HG02840 (cell line): ENCODE measurements at regions not wholly inside any gene's neighbourhood (a gene's known extent, or its start where the extent isn't known, plus 50 kb on each side); places are given as distances from the start of the nearest gene placed in this dataset.
"Not testable (repeated sequence)": the region's sequence is repeated elsewhere in the genome, so short reads cannot be mapped to it uniquely, and the experiment has no call there.

Experiments
- ATAC-seq: cut with Tn5 transposase; IDR thresholded peaks from one replicate; pipeline ENCODE4 v1.9.1; 2021; ENCODE audit warnings: mild to moderate bottlenecking, moderate library complexity, moderate number of reproducible peaks; ENCODE audit not compliant: unreplicated experiment, low FRiP score

DNA sequence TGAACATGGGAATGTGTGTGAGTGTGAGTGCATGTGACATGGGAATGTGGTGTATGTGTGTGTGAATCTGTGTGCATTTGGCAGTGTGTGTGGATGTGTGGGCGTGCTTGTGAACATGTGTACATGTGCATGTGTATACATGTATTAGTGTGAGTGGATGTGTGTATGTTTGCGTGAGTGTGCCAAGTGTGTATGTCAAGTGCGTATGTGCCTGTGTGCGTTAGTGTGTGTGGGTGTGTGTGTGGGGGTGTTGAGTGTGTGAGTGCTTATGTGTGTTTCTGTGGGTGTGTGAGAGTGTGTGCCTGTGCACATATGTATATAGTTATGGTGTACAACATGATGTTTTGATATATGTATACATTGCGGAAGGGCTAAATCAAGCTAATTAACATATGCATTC, 244.3 kb downstream of the GADD45G start:
- no peak for ATAC-seq

DNA sequence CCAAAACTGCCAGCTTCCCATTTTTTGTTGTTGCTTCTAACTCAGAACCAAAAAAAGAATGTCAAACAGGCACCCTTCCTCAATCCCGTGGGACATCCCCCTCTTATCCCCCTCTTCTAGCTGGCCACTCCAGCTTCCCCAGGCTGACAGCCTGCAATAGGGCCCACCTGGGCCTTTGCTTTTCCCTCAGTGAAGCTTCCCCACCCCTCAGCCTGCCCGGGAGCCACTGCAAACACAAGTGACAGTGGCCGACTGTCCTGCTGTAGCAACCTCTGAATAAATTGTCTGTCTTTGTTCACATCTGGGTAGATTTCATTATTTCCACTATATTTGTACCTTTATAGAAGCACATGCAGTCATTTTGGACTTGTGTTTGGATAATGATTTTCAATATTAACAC, 245.3 kb downstream of the GADD45G start:
- no peak for ATAC-seq

DNA sequence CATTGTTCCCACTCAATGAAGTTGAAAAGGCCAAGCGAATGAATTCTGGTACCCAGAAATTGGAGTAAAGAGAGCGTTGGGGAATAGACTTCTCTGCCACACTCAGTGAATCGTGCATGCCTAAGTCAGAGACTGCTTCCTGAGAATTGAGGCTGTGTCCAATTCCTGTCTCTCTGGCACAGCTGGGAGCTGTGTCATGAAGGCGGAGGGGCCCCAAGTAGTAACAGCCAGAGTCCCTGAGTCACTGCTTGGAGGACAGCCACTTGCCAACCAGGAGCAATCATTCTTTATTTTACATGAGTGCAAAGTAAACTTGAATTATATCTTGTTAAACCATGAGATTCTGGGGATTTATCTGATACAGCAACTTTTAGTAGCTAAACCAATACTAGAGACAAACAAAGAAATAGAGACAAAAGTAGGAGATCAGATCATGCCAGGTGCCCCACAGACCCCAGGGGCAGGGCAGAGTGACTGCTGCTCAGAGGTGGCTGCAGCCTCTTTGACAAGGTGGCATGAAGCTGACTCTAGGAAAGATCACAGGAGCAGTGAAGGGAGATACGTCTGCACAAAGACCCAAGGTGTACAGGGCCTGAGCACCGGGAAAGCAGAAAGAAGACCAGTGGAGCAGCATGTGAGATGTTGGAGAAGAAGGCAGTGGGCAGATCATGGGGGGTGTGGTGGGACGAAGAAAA, 246.0 kb downstream of the GADD45G start:
- no peak for ATAC-seq

DNA sequence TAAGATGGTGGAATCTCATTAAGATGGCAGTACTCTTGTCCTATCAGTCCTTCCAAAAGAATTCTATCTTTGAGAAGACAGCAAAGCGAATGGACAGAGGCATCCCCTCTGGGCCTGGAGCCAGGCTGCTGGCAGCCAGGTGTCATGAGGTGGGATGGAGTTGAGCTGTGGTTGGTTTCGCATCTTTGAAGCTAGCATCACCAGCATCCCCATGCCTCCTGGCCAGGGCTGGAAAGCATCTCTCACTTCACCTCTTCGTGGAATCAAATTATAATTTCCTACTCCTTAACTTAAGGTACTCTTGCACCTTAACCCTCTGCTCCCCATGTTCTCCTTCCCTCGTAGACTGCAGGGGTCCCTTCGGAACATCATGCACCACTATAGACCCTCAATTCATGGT, 248.3 kb downstream of the GADD45G start:
- no peak for ATAC-seq

DNA sequence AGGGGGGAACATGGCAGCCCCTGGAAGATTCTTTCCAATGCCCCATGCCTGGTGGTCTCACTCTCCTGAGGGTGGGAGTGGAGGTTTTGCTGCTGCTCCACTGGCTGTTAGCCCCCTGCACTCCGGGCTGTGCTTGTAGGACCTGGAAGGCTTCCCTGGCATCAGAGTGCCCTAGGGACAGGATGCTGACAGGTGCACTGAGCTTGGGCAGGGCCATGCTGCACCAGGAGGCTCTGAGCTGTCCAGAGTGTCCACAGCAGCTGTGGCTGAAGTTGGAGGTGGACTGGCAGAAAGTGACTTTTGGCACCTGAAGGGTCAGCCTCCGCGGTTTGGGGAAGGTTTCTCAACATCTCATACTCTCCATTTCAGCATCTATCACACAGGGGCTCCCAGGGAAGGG, 249.1 kb downstream of the GADD45G start:
- no peak for ATAC-seq

DNA sequence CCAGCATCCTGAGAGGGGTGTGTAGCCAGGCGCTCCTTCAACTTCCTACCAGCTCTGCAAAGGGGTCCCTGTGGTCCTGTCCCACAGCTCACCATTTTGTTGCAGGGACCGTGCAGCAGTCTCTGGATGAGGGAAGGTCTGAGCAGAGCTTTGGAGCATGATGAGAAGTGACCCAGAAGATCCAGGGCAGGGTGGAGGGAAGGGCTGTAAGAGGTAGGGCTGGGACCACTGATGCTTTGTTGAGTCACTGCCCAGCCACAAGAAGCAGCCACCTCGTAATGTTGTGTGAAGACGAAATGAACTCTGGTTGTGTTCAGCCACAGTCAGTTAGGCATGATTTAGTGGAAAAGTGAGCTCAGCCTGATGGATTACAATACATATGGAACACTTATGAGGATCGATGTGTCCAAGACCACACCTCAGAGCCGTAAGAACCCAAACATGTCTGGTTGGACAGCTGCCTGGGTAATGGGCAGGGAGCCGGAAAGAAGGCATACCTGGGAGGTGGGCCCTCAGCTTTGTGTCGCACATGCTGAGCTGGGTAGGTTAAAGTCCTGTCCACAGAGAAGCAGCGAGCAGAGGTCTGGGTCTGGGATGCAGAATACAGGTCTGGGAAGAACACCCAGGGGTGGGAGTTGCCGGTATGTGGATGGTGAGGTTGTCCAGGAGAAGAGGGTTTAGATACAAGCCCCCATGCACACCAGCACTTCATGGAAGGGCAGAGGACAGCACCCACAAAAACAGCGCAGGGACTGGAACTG, 250.1 kb downstream of the GADD45G start:
- ATAC-seq, result no peak

DNA sequence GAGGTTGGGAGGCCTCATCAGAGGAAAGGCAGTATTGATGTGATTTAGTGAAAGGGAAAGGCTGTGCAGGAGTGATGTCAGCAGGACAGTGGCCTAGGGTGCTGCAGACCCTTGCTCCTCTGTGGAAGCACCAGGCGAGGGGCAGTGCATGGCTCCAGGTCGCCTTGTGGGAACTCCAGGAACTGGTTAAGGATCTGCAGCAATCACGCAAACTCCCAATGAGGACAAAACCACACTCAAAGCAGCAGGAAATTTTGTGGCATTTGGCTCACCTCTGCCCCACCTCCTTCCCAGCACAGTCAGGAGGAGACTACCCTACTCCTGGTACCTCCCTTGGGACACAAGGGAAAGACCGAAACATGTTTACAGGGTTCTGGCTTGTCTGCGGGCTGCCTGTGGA, 251.5 kb downstream of the GADD45G start:
- ATAC-seq, result not testable (repeated sequence)

DNA sequence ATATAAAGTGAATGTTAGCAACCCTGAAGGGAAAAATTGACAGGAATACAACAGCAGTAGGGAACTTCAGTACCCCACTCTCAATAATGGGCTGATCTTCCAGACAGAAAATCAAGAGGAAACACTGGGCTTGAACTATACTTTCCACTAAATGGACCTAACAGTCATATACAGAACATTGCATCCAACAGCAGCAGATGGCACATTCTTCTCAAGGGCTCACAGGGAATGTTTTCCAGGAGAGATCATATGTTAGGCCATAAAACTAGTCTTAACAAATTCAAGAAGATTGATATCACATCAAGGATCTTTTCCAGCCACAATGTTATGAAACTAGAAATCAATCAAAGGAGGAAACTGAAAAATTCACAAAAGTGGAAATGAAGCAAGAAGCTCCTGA, 252.1 kb downstream of the GADD45G start:
- ATAC-seq, result not testable (repeated sequence)

DNA sequence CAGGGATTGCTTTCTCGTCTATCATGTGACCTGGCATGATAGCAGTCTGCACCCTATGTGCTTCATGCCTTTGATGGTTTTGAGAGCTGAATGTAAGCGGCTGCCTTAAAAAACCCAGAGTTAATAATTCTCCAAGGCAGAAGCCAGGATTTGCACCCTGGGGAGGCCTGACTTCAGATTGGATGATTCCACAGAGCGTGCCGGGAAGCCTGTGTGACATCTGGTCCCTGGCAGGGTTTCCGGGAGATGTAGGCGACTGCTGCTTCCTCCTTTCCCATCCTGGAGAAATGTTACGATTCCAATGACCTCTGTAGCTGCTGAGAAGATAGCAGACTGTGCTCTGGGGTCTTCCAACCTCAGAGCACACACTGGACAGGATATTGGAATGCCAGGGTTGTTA, 255.0 kb downstream of the GADD45G start:
- ATAC-seq, result not testable (repeated sequence)

DNA sequence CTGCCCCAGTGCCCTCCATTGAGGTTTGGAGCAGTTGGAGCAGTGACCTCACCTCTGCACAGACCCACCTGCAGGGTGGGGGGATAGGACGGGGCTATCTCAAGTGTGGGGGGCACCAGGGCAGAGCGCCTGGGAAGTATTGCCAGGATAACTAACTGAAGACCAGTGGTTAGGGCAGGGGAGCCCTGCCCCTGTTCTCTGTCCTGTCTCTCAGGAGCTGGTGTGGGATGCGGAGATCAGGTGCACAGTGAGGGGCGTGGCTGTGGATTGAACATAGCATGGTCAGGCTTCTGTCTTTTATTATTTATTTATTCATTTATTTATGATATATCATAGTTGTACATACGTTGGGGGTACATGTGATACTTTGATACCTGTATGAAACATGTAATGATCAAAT, 256.6 kb downstream of the GADD45G start:
- not testable (repeated sequence) for ATAC-seq

DNA sequence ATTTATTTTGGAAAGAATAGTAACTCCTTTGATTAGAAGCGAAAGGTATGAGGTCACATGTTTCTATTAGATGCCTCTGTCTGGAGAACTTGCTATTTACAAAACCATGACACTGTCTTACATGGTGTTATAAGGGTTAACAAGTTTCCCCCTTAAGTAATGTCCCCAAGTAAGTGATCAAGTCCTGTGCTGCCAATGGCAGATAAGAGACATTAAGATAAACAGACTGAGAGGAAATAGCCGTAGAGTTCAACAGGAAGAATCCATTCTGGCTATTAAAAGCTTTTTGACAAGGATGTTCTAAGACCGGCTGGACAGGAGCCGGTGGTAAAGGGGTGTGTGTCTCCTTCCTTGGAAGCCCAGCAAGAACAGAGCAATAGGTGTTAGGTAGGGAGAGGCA, 257.5 kb downstream of the GADD45G start:
- ATAC-seq, result no peak

DNA sequence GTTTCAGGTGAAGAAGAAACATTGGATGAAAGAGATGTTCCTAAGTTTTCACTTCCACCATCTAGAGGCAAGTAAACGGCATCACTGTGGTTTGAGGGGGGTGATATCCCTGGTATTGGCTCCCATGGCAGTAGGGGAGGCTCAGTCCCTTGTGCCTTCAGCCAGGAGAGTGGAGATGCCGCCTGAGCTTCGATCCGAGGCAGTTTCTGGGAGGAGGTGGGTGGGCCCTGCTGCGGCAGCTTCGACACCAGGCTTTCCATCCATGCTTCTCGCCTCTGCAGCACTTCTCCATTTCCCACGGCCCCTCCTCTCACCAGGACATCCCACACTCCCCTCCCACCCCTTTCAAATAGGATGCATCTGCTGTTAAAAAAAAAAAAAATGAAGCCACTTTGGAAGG, 258.3 kb downstream of the GADD45G start:
- no peak for ATAC-seq

DNA sequence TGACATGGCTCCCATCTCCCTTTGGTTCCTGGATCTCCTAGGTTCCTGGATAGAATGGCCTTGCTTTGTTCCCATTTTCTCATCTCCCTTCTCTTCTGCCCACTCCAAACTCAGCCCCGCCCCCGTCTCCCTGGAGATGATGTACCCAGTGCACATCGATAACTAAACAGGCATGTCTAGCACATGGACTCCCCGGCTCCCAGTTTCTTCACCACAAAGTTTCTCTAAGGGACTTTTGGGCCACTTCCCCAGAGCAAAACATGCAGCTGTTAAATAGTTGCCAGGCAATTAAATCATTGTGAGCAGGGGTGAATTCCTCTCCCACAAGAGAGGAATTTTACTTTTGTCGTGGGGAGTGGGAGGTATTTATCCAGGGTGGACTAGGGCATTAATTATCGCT, 259.0 kb downstream of the GADD45G start:
- no peak for ATAC-seq

DNA sequence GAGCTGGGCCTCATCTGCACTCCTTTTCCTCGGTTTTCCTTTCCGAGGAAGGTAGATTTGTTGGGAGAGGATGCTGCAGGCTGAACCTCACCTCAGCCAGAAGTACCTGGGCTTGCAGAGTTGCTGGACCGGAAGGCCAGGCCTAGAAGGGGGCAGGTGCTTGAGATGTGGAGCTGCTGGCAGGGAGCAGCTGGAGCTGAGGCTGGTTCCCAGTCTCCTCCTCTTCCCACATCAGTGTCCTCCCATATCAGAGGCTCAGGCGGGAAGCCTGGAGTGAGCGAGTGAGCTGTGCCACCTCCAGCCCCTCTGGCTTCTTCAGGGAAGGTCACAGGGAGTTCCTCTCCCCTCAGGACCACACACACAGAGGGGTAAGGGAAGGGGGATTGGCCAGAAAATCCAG, 259.4 kb downstream of the GADD45G start:
- ATAC-seq, result no peak

DNA sequence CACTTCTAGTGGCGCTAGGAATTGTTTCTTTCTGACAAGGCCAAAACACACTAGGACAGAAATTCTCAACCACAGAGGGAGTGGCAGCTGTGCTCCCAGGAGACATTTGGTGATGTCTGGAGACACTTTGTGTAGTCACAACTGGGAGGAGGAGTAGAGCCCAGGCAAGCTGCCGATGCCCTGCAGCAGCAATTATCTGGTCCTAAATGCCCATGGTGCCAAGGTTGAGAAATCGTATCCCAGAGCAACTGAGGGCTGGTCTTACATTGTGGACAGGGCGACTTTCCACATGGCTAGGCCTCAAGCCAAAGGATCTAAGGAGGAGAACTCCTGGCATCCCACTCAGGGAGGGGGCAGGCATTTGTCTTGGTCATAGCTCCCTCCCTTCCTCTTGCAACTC, 259.9 kb downstream of the GADD45G start:
- ATAC-seq, result no peak

DNA sequence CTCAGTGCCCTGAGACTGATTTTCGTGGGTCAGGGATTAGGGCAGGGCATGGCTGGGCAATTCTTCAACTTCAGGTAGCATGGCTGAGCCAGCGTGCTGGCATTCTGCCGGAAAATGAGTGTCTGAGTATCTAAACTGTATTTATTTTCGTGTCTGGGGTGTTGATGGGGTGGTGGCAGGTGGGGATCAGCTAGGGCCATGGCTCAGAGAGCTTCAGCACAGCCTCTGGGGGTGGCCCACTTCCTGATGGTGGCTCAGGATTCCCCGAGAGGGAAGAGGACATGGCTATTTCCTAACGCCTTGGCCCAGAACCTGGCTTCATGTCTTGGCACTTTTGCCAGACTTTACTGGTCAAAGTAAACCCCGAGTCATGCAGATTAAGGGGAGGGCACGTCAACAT, 260.5 kb downstream of the GADD45G start:
- no peak for ATAC-seq

DNA sequence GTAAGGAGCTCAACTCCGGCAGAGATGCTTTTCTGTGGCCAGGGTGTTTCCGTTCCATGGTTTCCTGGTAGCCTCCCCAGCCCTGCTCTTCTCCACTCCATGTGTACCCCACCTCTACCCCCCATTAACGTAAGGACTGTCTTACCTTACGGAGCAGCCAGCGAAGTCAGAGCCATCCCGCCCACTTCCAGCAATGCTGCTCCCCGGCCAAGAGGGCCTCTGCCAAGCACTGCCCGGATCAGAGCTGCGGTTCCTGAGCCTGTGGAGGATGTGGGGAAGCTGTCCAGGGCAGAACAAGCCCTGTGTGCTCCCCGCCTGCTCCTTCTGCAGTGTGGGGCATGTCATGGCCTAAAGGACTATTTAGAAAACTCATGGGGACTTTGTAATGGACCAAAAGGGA, 261.2 kb downstream of the GADD45G start:
- ATAC-seq, result no peak

DNA sequence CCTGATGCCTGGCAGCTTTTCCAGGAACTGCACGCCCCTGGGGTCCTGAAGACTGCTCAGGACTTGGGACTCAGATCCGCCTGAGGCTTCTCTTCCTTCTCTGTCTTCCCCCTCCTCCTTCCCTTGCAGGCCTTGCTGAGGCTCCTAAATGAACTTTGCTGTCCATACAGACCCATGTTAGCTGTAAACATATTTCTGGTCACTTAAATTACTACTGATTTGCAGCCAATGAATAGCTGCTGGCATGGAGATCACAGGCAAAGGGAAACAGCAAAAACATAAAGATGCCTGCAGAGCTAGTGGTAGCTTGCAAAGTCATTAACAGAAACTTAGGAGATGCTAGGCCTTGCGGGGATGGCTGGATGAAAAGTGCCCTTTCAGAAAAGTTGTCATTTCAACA, 261.9 kb downstream of the GADD45G start:
- no peak for ATAC-seq

DNA sequence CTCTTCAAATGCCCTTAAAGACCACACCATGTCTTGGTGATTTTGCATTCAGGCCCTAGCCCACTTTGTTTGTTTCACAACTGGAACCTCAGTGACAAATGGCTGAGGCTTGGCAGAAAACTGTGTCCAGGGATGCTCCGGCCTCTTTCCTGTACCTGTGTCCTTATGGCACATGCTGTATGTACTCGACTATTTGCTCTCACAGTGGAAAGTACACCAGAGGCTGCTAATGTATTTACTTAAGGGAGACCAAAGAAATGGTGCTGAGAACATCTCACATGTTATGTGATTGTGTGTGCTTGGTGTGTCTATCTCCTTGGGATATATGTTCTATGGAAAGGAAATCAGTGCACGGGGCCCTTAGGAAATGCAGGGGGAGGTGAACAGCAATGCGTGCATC, 263.3 kb downstream of the GADD45G start:
- no peak for ATAC-seq

DNA sequence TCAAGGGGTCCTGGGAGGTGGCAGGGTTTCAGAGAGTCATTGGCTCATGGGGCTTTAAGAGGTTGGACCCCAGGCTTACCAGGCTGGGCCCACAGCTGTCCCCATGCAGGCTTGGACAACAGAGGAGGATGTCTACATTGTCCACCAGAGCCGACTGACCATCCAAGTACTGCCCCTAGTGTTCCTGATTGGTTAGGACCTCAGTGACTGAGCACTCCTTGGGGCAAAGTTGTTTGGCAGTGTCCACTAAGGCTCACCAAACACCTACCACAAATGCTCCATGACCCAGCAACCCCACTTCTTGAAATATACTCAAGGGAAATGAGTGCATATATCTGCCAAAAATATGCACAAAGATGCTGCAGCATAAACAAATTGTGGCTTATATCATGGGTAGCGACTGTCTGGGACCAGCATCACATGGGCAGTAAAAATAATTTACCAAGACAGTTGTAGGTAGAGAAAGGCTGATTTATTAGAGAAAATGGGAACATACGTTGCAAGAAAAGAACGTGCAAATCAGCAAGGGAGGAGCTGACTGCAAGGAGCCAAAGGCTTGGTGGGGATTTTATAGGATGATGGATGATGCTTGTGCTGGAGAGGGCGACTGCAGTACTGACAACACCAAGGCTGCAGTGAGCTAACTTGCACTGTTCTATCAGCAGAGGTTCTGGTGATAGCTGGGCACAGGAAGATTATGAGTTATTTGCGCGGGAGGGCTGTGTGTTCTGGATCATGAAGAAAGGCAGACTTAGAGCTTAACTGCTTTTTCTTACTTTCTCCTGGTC, 265.2 kb downstream of the GADD45G start:
- no peak for ATAC-seq

DNA sequence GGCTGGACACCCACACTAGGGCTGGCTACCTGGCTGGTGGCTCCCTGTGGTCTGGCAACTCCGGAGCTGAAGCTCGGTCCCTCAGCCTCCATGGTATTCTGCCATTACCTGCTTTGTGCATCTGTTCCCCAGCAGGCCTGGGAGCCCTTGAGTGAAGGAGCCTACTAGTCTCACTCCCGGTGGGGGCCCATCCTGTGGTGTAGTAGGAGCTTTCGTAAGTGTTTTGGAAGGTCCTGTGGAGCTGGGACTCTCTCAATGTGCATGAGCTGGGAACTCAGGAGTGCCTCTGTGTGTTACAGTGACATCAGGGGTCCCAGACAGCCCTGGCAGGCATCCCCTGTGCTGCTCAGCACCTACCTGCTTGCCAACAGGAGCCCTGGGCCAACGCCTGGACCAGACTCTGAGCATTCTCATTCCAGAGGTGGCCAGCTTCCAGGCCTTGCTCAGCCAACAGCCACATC, 267.1 kb downstream of the GADD45G start:
- ATAC-seq, result no peak
